Heart left ventricle (tissue), 13 donors: ENCODE measurements at regions not wholly inside any gene's neighbourhood (a gene's known extent, or its start where the extent isn't known, plus 50 kb on each side); places are given as distances from the start of the nearest gene placed in this dataset.

Experiments used
- CTCF ChIP-seq, 12 donors: fragments of 200-600 bp; sonication (generic) in 4 of 12; IDR thresholded peaks; one replicate each; pipeline versions ENCODE4 v1.5.0 to v1.8.0; 2018 to 2022; ENCODE audit warnings: antibody characterized with exemption in 12 of 12, mild to moderate bottlenecking in 5 of 12
- POLR2A ChIP-seq, 2 donors: fragments of 450-650 bp; IDR thresholded peaks; one replicate each; pipeline ENCODE4 v1.6.1; 2017; ENCODE audit warnings: antibody characterized with exemption in 2 of 2, mild to moderate bottlenecking in 2 of 2, moderate library complexity in 2 of 2
- donor health status: ischemic (EF 13 %, LVEDD 7.1; RV severe dilation, severe dysfunction).
- donor health status: DM: no; HTN: yes; CAD: no.
- donor health status: DM: no; HTN: no; CAD: no.
- donor health status: ischemic (EF 25% LVEDD 6.9; RV normal size, moderate dysfunction).
- donor health status: ischemic (EF 25% LVEDD 5.7; RV mildly dilated, moderate dysfunction).
- donor health status: ischemic (EF 35%, LVEDD 5.7; RV mildly dilated, moderate dysfunction).
- donor health status: nonischemic (EF 11% LVEDD 7.7; RV severe dilation, severe dysfunction).
- donor health status: DM: yes; HTN: yes; CAD: no.
- donor health status: PGD.
- donor health status: ischemic (EF 29% LVEDD 5.4; RV normal size, mild dysfunction).
- donor health status: nonischemic (EF 23%, LVEDD 6.1; RV moderate dilation, normal function).

GRCh38 chr17:14756479-14756878, 455.6 kb downstream of the HS3ST3B1 start:
- no peak for TF ChIP-seq CTCF (IDR thresholded peaks at IDR 0.05)
- TF ChIP-seq POLR2A (IDR thresholded peaks at IDR 0.05), result no peak
